Activated CD4-positive, alpha-beta memory T cell treated with anti-CD3 and anti-CD28 coated beads, Interleukin-2, amount 10 ng/mL, durations not matched to agents 7 days and 5 days (primary cell): ENCODE measurements at regions not wholly inside any gene's neighbourhood (a gene's known extent, or its start where the extent isn't known, plus 50 kb on each side); places are given as distances from the start of the nearest gene placed in this dataset.

Experiments used
- CTCF ChIA-PET: fragments of 350-600 bp; sonication (Branson Sonifier 250); formaldehyde crosslinking; loops from one replicate; lab custom pipeline; 2021; ENCODE audit warnings: antibody characterized with exemption, inconsistent platforms; lab: Charles Lee
- POLR2A ChIA-PET: fragments of 350-600 bp; sonication (Branson Sonifier 250); formaldehyde crosslinking; loops from one replicate; lab custom pipeline; 2021; ENCODE audit warnings: antibody characterized with exemption; lab: Charles Lee
- DNase-seq: peaks from one replicate; pipeline ENCODE4 v3.0.0-alpha.2; 2020
- H3K27ac Mint-ChIP-seq: one replicate; pipeline ENCODE4 v1.8.0; 2021; ENCODE audit warnings: mild to moderate bottlenecking, mixed read lengths
- H3K27me3 Mint-ChIP-seq: one replicate; pipeline ENCODE4 v1.8.0; 2021; ENCODE audit warnings: mixed read lengths
- H3K36me3 Mint-ChIP-seq: one replicate; pipeline ENCODE4 v1.8.0; 2021; ENCODE audit warnings: low read depth, mixed read lengths
- H3K4me1 Mint-ChIP-seq: one replicate; pipeline ENCODE4 v1.8.0; 2021; ENCODE audit warnings: mixed read lengths
- H3K4me3 Mint-ChIP-seq: one replicate; pipeline ENCODE4 v1.8.0; 2021; ENCODE audit warnings: mild to moderate bottlenecking, mixed read lengths
- H3K9me3 Mint-ChIP-seq: one replicate; pipeline ENCODE4 v1.8.0; 2021; ENCODE audit warnings: mixed read lengths

GRCh38 chr16:72424757-72425156 is 252.8 kb upstream of the PMFBP1 start:
- CTCF ChIA-PET = interaction anchor here (0.7 kb wide), 1 partner anchor 897 kb away, joined by 4 read pairs; no protein-coding TSS in a partner anchor
- no peak overlapping the region for H3K27ac Mint-ChIP-seq
- H3K9me3 Mint-ChIP-seq = peaks cover 9% of the 10 kb centered on the region
- no peak overlapping the region for H3K4me3 Mint-ChIP-seq
- no peaks in the 10 kb centered on the region for H3K27me3 Mint-ChIP-seq
- POLR2A ChIA-PET = no interaction called here
- H3K36me3 Mint-ChIP-seq = no peaks in the 10 kb centered on the region
- no peak for DNase-seq
- H3K4me1 Mint-ChIP-seq = no peaks in the 10 kb centered on the region

- Mint-ChIP-seq H3K27me3 (no peaks in the 10 kb centered on the region), H3K9me3 (peaks cover 9% of the 10 kb centered on the region), H3K27ac (no peak overlapping the region)
Observed at GRCh38 chr16:72422308-72422897, 250.4 kb upstream of the PMFBP1 start.

GRCh38 chr16:72419638-72420037 is 247.7 kb upstream of the PMFBP1 start:
- no peaks in the 10 kb centered on the region for H3K27me3 Mint-ChIP-seq
- no peak overlapping the region for H3K4me3 Mint-ChIP-seq
- no peaks in the 10 kb centered on the region for H3K36me3 Mint-ChIP-seq
- DNase-seq = no peak
- peaks cover 10% of the 10 kb centered on the region for H3K9me3 Mint-ChIP-seq
- POLR2A ChIA-PET = no interaction called here
- CTCF ChIA-PET = interaction anchor here (1.3 kb wide), 1 partner anchor 20 kb away, joined by 4 read pairs; no protein-coding TSS in a partner anchor
- H3K27ac Mint-ChIP-seq = no peak overlapping the region
- H3K4me1 Mint-ChIP-seq = peaks cover 1% of the 10 kb centered on the region

More at GRCh38 chr16:72422308-72422897, 250.4 kb upstream of the PMFBP1 start:
- ChIA-PET CTCF (no interaction called here), POLR2A (no interaction called here)
- Mint-ChIP-seq H3K4me1 (no peaks in the 10 kb centered on the region), H3K4me3 (no peak overlapping the region), H3K36me3 (no peaks in the 10 kb centered on the region)
- DNase-seq = no peak

- Mint-ChIP-seq H3K36me3 (no peaks in the 10 kb centered on the region), H3K27me3 (no peaks in the 10 kb centered on the region), H3K4me3 (no peak overlapping the region), H3K4me1 (peaks cover 1% of the 10 kb centered on the region), H3K9me3 (peaks cover 2% of the 10 kb centered on the region), H3K27ac (no peak overlapping the region)
- DNase-seq = no peak
- POLR2A ChIA-PET = no interaction called here
- CTCF ChIA-PET = no interaction called here
Observed at GRCh38 chr16:72415379-72415778, 243.4 kb upstream of the PMFBP1 start.

- CTCF ChIA-PET = interaction anchor here (0.5 to 1.4 kb wide), 2 partner anchors 9 to 10 kb away, joined by 3 to 4 read pairs; no protein-coding TSS in a partner anchor
- Mint-ChIP-seq H3K27me3 (no peaks in the 10 kb centered on the region), H3K36me3 (no peaks in the 10 kb centered on the region), H3K9me3 (peaks cover 2% of the 10 kb centered on the region), H3K4me3 (no peak overlapping the region), H3K4me1 (no peaks in the 10 kb centered on the region), H3K27ac (no peak overlapping the region)
- POLR2A ChIA-PET = no interaction called here
- DNase-seq = no peak
Observed at GRCh38 chr16:72410492-72410891, 238.5 kb upstream of the PMFBP1 start.

- ChIA-PET POLR2A (no interaction called here), CTCF (interaction anchor here (1.4 kb wide), 1 partner anchor 9 kb away, joined by 4 read pairs; no protein-coding TSS in a partner anchor)
- Mint-ChIP-seq H3K4me3 (no peak overlapping the region), H3K9me3 (no peaks in the 10 kb centered on the region), H3K36me3 (no peaks in the 10 kb centered on the region), H3K27ac (no peak overlapping the region), H3K4me1 (no peaks in the 10 kb centered on the region), H3K27me3 (no peaks in the 10 kb centered on the region)
- DNase-seq = no peak
Observed at GRCh38 chr16:72409423-72409822, 237.5 kb upstream of the PMFBP1 start.

GRCh38 chr16:72406390-72406789 is 234.4 kb upstream of the PMFBP1 start:
- CTCF ChIA-PET = no interaction called here

GRCh38 chr16:72404299-72404698 is 232.3 kb upstream of the PMFBP1 start:
- Mint-ChIP-seq H3K4me3 (no peak overlapping the region), H3K27me3 (no peaks in the 10 kb centered on the region), H3K27ac (no peak overlapping the region), H3K36me3 (no peaks in the 10 kb centered on the region), H3K9me3 (no peaks in the 10 kb centered on the region), H3K4me1 (no peaks in the 10 kb centered on the region)
- ChIA-PET POLR2A (no interaction called here), CTCF (no interaction called here)
- no peak for DNase-seq

More at GRCh38 chr16:72406390-72406789, 234.4 kb upstream of the PMFBP1 start:
- POLR2A ChIA-PET = no interaction called here
- Mint-ChIP-seq H3K4me3 (no peak overlapping the region), H3K27ac (no peak overlapping the region), H3K27me3 (no peaks in the 10 kb centered on the region), H3K9me3 (no peaks in the 10 kb centered on the region), H3K36me3 (no peaks in the 10 kb centered on the region), H3K4me1 (no peaks in the 10 kb centered on the region)
- no peak for DNase-seq

- H3K27ac Mint-ChIP-seq = no peak overlapping the region
- no peaks in the 10 kb centered on the region for H3K9me3 Mint-ChIP-seq
- no peak for DNase-seq
- H3K4me3 Mint-ChIP-seq = no peak overlapping the region
- ChIA-PET CTCF (interaction anchor here (0.7 to 1.5 kb wide), 3 partner anchors 10 to 235 kb away, joined by 3 to 8 read pairs (median 4); no protein-coding TSS in a partner anchor), POLR2A (no interaction called here)
- H3K27me3 Mint-ChIP-seq = no peaks in the 10 kb centered on the region
- H3K36me3 Mint-ChIP-seq = no peaks in the 10 kb centered on the region
- H3K4me1 Mint-ChIP-seq = no peaks in the 10 kb centered on the region
Observed at GRCh38 chr16:72401084-72401361, 229.1 kb upstream of the PMFBP1 start.

- no peaks in the 10 kb centered on the region for H3K9me3 Mint-ChIP-seq
- no peaks in the 10 kb centered on the region for H3K36me3 Mint-ChIP-seq
- ChIA-PET CTCF (interaction anchor here (0.6 to 1.5 kb wide), 14 partner anchors 10 to 509 kb away, joined by 3 to 8 read pairs (median 4); no protein-coding TSS in a partner anchor), POLR2A (no interaction called here)
- no peak for DNase-seq
- no peaks in the 10 kb centered on the region for H3K4me1 Mint-ChIP-seq
- no peak overlapping the region for H3K27ac Mint-ChIP-seq
- H3K4me3 Mint-ChIP-seq = no peak overlapping the region
- H3K27me3 Mint-ChIP-seq = no peaks in the 10 kb centered on the region
Observed at GRCh38 chr16:72400257-72401083, 228.5 kb upstream of the PMFBP1 start.

- H3K27me3 Mint-ChIP-seq = no peaks in the 10 kb centered on the region
- no peak for DNase-seq
- ChIA-PET CTCF (interaction anchor here (0.6 to 1.5 kb wide), 13 partner anchors 10 to 640 kb away, joined by 3 to 6 read pairs (median 4); no protein-coding TSS in a partner anchor), POLR2A (no interaction called here)
- no peaks in the 10 kb centered on the region for H3K4me1 Mint-ChIP-seq
- H3K9me3 Mint-ChIP-seq = no peaks in the 10 kb centered on the region
- H3K36me3 Mint-ChIP-seq = no peaks in the 10 kb centered on the region
- no peak overlapping the region for H3K4me3 Mint-ChIP-seq
- no peak overlapping the region for H3K27ac Mint-ChIP-seq
Observed at GRCh38 chr16:72399811-72400210, 227.9 kb upstream of the PMFBP1 start.

GRCh38 chr16:72397876-72398275 is 225.9 kb upstream of the PMFBP1 start:
- DNase-seq = no peak
- Mint-ChIP-seq H3K4me3 (no peak overlapping the region), H3K4me1 (no peaks in the 10 kb centered on the region), H3K27ac (no peak overlapping the region), H3K27me3 (no peaks in the 10 kb centered on the region), H3K36me3 (no peaks in the 10 kb centered on the region), H3K9me3 (no peaks in the 10 kb centered on the region)
- CTCF ChIA-PET = no interaction called here
- POLR2A ChIA-PET = no interaction called here

GRCh38 chr16:72394526-72394925 is 222.6 kb upstream of the PMFBP1 start:
- no peaks in the 10 kb centered on the region for H3K9me3 Mint-ChIP-seq
- no peaks in the 10 kb centered on the region for H3K27me3 Mint-ChIP-seq
- H3K4me1 Mint-ChIP-seq = no peaks in the 10 kb centered on the region
- ChIA-PET POLR2A (no interaction called here), CTCF (no interaction called here)
- H3K27ac Mint-ChIP-seq = no peak overlapping the region
- no peak overlapping the region for H3K4me3 Mint-ChIP-seq
- H3K36me3 Mint-ChIP-seq = no peaks in the 10 kb centered on the region
- no peak for DNase-seq
